ENCODE measurements at regions not wholly inside any gene's neighbourhood (a gene's known extent, or its start where the extent isn't known, plus 50 kb on each side); places are given as distances from the start of the nearest gene placed in this dataset.

- TF ChIP-seq CTCF (conservative IDR thresholded peaks at IDR 0.05; ENCODE audit: low read length): no peak
- no peak for TF ChIP-seq EZH2phosphoT487 (IDR thresholded peaks at IDR 0.05; ENCODE audit: borderline replicate concordance, low read depth, low read length)
Observed at GRCh38 chr6:37572334-37572733, 72.6 kb upstream of the CCDC167 start.

Data from OCI-LY7 (cell line).